ENCODE measurements at regions not wholly inside any gene's neighbourhood (a gene's known extent, or its start where the extent isn't known, plus 50 kb on each side); places are given as distances from the start of the nearest gene placed in this dataset.

GRCh38 chrX:39599339-39599738 lies 498.4 kb downstream of the BCOR start:
- no peaks in the 10 kb centered on the region for H3K9me3 ChIP-seq
- TF ChIP-seq, protein P1, sequence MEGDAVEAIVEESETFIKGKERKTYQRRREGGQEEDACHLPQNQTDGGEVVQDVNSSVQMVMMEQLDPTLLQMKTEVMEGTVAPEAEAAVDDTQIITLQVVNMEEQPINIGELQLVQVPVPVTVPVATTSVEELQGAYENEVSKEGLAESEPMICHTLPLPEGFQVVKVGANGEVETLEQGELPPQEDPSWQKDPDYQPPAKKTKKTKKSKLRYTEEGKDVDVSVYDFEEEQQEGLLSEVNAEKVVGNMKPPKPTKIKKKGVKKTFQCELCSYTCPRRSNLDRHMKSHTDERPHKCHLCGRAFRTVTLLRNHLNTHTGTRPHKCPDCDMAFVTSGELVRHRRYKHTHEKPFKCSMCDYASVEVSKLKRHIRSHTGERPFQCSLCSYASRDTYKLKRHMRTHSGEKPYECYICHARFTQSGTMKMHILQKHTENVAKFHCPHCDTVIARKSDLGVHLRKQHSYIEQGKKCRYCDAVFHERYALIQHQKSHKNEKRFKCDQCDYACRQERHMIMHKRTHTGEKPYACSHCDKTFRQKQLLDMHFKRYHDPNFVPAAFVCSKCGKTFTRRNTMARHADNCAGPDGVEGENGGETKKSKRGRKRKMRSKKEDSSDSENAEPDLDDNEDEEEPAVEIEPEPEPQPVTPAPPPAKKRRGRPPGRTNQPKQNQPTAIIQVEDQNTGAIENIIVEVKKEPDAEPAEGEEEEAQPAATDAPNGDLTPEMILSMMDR (IDR thresholded peaks at IDR 0.05), result no peak
- no peak for ATAC-seq (ENCODE audit: insufficient number of reproducible peaks, low FRiP score, low read depth)
- H3K4me1 ChIP-seq (ENCODE audit: control insufficient read depth in 1 of 2, low read depth in 2 of 2), result peaks cover 0 to 10% of the 10 kb centered on the region in 2 donors
- no peak overlapping the region for H3K27ac ChIP-seq
- no peak overlapping the region for H3K4me3 ChIP-seq
- no peaks in the 10 kb centered on the region for H3K36me3 ChIP-seq
- no peak for DNase-seq (ENCODE audit: low spot score)
- H3K27me3 ChIP-seq (replicated peaks; ENCODE audit: insufficient read depth), result no peaks in the 10 kb centered on the region

- no peak for ATAC-seq (ENCODE audit: insufficient number of reproducible peaks, low FRiP score, low read depth)
- DNase-seq (ENCODE audit: low spot score), result no peak
- Histone ChIP-seq H3K27me3 (replicated peaks; ENCODE audit: insufficient read depth) (no peaks in the 10 kb centered on the region), H3K9me3 (no peaks in the 10 kb centered on the region), H3K4me3 (no peak overlapping the region), H3K36me3 (no peaks in the 10 kb centered on the region), H3K27ac (no peak overlapping the region), H3K4me1 (ENCODE audit: control insufficient read depth in 1 of 2, low read depth in 2 of 2) (peaks cover 0 to 10% of the 10 kb centered on the region in 2 donors)
- TF ChIP-seq, protein P1 (IDR thresholded peaks at IDR 0.05), result no peak
These were observed 497.5 kb downstream of the BCOR start for GRCh38 chrX:39600222-39600621.

GRCh38 chrX:39601231-39602177 lies 496.3 kb downstream of the BCOR start:
- peaks cover 0 to 10% of the 10 kb centered on the region in 2 donors for H3K4me1 ChIP-seq (ENCODE audit: control insufficient read depth in 1 of 2, low read depth in 2 of 2)
- ATAC-seq (ENCODE audit: insufficient number of reproducible peaks, low FRiP score, low read depth), result no peak

GRCh38 chrX:39602195-39602594 lies 495.6 kb downstream of the BCOR start:
- no peak for ATAC-seq (ENCODE audit: insufficient number of reproducible peaks, low FRiP score, low read depth)
- DNase-seq (ENCODE audit: low spot score), result no peak
- Histone ChIP-seq H3K4me1 (ENCODE audit: control insufficient read depth in 1 of 2, low read depth in 2 of 2) (peaks cover 0 to 10% of the 10 kb centered on the region in 2 donors), H3K36me3 (no peaks in the 10 kb centered on the region), H3K9me3 (no peaks in the 10 kb centered on the region), H3K27ac (no peak overlapping the region), H3K4me3 (no peak overlapping the region), H3K27me3 (replicated peaks; ENCODE audit: insufficient read depth) (no peaks in the 10 kb centered on the region)
- TF ChIP-seq, protein P1 (IDR thresholded peaks at IDR 0.05), result no peak

More at GRCh38 chrX:39601231-39602177, 496.3 kb downstream of the BCOR start:
- Histone ChIP-seq H3K4me3 (no peak overlapping the region), H3K36me3 (no peaks in the 10 kb centered on the region), H3K27ac (no peak overlapping the region), H3K9me3 (no peaks in the 10 kb centered on the region), H3K27me3 (replicated peaks; ENCODE audit: insufficient read depth) (no peaks in the 10 kb centered on the region)
- DNase-seq (ENCODE audit: low spot score), result no peak
- TF ChIP-seq, protein P1 (IDR thresholded peaks at IDR 0.05), result no peak

DNA sequence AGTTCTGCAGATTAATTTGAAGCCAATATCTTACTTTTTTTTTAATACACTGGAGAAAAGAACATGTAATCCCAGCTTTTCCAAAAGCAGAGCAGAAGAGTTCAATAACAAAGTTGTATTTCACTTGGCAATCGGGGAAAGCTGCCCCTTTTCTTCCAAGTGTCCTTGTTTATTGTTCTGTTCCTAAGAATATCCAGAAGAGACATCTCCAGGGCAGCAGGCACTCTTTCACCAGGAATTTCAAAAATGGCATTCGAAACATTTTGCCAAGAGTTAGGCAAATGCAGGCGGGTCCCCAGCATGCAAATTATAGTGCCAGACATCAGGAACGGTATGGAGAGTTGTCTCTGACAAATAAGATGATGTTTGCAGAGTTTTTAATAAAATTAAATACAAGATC lies 494.5 kb downstream of the BCOR start:
- H3K36me3 ChIP-seq, result no peaks in the 10 kb centered on the region
- H3K4me1 ChIP-seq (ENCODE audit: control insufficient read depth in 1 of 2, low read depth in 2 of 2), result peaks cover 0 to 10% of the 10 kb centered on the region in 2 donors
- H3K27me3 ChIP-seq (replicated peaks; ENCODE audit: insufficient read depth), result no peaks in the 10 kb centered on the region
- no peak overlapping the region for H3K4me3 ChIP-seq
- no peaks in the 10 kb centered on the region for H3K9me3 ChIP-seq
- TF ChIP-seq, protein P1 (IDR thresholded peaks at IDR 0.05), result no peak
- no peak for DNase-seq (ENCODE audit: low spot score)
- H3K27ac ChIP-seq, result no peak overlapping the region
- ATAC-seq (ENCODE audit: insufficient number of reproducible peaks, low FRiP score, low read depth), result no peak
